VCaP (cell line): ENCODE measurements at regions not wholly inside any gene's neighbourhood (a gene's known extent, or its start where the extent isn't known, plus 50 kb on each side); places are given as distances from the start of the nearest gene placed in this dataset.

Experiments
- H3K27ac ChIP-seq: fragments of 450-650 bp; 2 replicates; pipeline ENCODE4 v1.5.1; 2017
- CTCF ChIP-seq: fragments of 450-650 bp; conservative IDR thresholded peaks from 2 replicates; pipeline ENCODE4 v1.5.1; 2017; ENCODE audit warnings: mild to moderate bottlenecking, moderate library complexity

GRCh38 chr10:78762086-78762630 lies 306.6 kb upstream of the ZMIZ1 start:
- H3K27ac ChIP-seq, result no peak overlapping the region
- no peak for TF ChIP-seq CTCF

- no peak for TF ChIP-seq CTCF
- H3K27ac ChIP-seq, result no peak overlapping the region
Observed at GRCh38 chr10:78763234-78763633, 305.5 kb upstream of the ZMIZ1 start.

- TF ChIP-seq CTCF, result no peak
- no peak overlapping the region for H3K27ac ChIP-seq
Observed at GRCh38 chr10:78763651-78764395, 304.9 kb upstream of the ZMIZ1 start.

- no peak for TF ChIP-seq CTCF
- no peak overlapping the region for H3K27ac ChIP-seq
Observed at GRCh38 chr10:78764436-78764835, 304.3 kb upstream of the ZMIZ1 start.

- no peak for TF ChIP-seq CTCF
- H3K27ac ChIP-seq, result no peak overlapping the region
Observed at GRCh38 chr10:78764846-78765430, 303.8 kb upstream of the ZMIZ1 start.

- no peak overlapping the region for H3K27ac ChIP-seq
- no peak for TF ChIP-seq CTCF
Observed at GRCh38 chr10:78765726-78766335, 302.9 kb upstream of the ZMIZ1 start.

GRCh38 chr10:78766603-78767002 lies 302.2 kb upstream of the ZMIZ1 start:
- H3K27ac ChIP-seq, result no peak overlapping the region
- no peak for TF ChIP-seq CTCF
